Epithelial cell of prostate (primary cell): ENCODE measurements at regions not wholly inside any gene's neighbourhood (a gene's known extent, or its start where the extent isn't known, plus 50 kb on each side); places are given as distances from the start of the nearest gene placed in this dataset.

Experiments used
- DNase-seq: peaks from one replicate; pipeline ENCODE4 v3.0.0-alpha.2; 2011; ENCODE audit warnings: low read depth, low spot score
- H3K27ac ChIP-seq: fragments of 450-650 bp; 2 replicates; pipeline ENCODE4 v1.5.1; 2017; ENCODE audit warnings: mild to moderate bottlenecking

DNA sequence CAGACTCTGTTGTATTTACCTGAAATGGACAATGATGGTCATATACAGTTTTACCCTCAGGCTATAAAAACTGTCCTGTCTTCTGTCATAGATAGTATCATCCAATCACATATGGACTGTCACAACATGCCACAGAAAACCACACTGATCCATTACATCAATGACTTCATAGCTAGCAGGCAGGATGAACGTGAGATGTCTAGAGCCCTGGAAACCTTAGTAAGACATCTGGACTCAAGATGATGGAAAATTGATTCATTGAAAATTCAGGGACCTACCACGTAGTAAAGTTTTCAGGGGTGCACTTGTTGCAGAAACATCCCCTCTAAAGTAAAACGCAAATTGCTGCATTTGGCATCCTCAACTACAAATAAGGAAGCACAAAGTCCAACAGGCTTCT is 284.4 kb upstream of the RGMB start:
- no peak for DNase-seq
- no peak overlapping the region for H3K27ac ChIP-seq

DNA sequence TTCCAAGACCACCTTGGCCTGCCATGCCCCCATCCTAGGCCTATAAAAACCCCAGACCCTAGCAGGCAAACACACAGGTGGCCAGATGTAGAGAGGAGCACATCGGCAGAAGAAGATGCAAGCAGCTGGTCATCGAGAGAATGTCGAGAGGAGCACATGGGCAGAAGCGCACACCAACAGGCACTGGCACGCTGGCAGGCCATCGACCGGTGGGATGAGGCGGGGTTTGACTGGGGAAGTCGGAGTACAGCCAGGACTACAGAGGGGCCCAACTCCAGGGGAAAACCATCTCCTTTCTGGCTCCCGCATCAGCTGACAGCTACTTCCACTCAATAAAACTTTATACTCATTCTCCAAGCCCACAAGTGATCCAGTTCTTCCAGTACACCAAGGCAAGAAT is 283.1 kb upstream of the RGMB start:
- H3K27ac ChIP-seq, result no peak overlapping the region
- no peak for DNase-seq

DNA sequence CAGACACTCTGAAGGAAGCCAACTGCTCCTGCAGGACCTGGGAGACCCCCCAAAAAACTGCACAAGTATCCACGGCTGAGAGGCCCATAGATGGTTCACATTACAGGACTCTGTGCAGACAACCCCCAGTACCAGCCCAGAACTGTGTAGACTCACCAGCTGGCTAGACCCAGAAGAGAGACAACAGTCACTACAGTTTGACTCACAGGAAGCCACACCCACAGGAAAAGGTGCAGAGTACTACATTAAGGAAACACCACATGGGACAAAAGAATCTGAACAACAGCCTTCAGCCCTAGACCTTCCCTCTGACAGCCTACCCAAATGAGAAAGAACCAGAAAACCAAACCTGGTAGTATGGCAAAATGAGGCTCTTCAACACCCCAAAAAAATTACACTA is 281.2 kb upstream of the RGMB start:
- DNase-seq, result peak; percentile 22

DNA sequence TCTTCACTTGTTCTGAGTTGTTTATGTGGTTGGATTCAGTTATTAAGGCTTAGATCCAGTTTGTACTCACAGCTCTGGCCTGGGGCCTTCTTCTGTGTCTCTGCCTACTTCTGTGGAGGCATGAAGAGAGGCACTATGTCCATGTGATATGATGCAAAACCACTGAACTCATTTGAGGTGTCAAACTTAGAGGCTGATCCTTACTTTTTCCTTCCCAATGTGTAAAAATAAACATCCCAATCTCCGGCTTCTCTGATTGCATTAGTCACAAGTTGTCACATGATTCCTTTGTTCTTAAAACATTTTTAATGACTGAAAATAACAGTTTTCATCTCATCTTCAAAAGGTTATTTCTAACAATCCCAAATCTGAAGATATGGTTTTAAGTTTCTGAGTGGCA is 276.0 kb upstream of the RGMB start:
- H3K27ac ChIP-seq, result no peak overlapping the region

More for the DNA sequence above, 281.2 kb upstream of the RGMB start:
- peak overlapping the region; percentile 44 for H3K27ac ChIP-seq

DNA sequence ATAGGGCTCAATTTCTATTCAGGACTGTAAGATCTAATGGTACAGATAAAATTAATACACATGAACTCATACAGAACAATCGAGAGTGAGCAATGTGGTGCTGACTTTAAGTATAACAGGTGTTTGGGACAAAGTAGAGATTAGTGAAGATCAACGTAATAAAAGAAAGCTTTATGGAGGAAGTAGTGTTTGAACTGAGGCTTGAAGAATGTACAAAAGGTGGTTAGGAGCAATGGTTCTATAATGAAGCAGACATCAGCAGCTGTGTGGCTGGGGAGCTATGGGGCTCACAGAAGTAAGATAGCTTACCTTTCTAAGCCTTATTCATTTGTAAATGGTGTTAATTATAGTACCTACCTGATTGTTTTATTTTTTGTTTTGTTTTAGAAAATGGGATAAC is 275.4 kb upstream of the RGMB start:
- DNase-seq, result no peak
- H3K27ac ChIP-seq, result no peak overlapping the region

More for the DNA sequence above, 276.0 kb upstream of the RGMB start:
- DNase-seq, result no peak

DNA sequence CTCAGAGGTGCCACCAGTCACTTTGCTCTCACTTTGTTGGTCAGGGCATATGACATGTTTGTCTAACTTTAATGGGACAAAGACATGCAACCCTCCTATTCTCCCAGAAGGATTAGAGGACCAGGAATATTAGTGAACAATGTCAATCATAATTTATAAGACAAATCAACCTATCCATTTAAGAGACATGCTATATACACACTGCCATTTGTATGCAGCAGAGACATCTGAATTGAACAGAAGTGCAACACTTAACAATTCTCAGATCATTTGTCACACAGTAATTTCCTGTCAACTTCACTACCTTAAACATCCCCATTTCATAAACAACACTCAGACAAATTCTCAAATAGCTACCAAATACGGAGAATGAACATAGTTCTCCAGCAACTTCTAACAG is 273.6 kb upstream of the RGMB start:
- H3K27ac ChIP-seq, result no peak overlapping the region
- no peak for DNase-seq

DNA sequence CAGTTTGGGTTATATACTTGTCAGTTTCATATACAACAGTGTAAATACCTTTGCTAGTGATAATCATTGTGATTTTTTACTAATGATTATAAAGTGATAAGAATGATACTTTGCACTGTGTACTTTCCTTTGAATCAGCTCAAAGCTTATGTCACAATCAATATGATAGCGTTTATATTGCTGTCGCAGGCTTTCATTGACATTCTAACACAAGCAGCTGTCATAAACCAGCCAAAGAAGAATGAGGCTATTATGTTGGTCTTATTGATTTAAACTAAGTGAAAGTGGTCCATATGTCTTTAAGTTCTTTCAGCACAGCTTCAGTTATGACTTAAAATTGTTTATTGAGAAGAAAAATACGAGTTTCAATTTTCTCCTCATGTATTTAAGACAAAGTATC is 272.7 kb upstream of the RGMB start:
- DNase-seq, result no peak
- H3K27ac ChIP-seq, result no peak overlapping the region

DNA sequence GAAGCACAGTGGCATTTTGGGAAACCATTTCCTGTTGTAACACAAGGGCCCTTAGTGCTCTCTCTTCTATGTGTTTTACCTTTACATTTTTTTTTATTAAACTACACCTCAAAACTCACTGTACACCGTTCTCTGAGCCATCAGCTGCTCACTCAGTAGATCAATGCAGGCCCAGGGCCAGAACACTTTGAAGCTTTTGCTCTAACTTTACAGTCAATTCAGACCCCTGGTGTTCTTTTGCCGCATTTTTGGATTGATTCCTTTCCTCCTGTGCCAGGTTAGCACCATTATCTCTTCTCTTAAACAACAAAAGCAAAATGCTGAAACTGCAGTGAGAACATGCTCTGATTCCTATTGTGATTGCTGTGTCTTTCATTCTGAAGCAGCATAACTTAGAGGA is 269.8 kb upstream of the RGMB start:
- no peak for DNase-seq

DNA sequence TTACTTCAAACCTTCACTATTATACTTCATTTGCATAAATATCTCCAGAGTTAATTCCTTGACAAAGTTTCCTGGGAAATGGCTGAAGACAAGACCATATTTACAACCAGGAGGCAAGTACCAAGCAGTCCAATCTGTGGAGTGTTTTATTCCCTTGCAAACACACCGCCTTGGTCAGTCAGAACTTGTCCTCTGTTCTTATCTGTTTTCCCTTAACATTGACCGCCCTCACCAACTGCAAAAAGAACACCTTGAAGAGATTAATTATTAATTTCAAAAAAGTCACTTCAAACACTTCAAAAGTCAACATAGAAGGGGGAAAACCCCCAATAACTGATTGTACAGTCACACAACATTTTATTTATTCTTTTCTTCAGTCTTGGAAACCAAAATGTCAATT is 269.0 kb upstream of the RGMB start:
- DNase-seq, result no peak
- H3K27ac ChIP-seq, result no peak overlapping the region

More for the DNA sequence above, 269.8 kb upstream of the RGMB start:
- H3K27ac ChIP-seq, result no peak overlapping the region

DNA sequence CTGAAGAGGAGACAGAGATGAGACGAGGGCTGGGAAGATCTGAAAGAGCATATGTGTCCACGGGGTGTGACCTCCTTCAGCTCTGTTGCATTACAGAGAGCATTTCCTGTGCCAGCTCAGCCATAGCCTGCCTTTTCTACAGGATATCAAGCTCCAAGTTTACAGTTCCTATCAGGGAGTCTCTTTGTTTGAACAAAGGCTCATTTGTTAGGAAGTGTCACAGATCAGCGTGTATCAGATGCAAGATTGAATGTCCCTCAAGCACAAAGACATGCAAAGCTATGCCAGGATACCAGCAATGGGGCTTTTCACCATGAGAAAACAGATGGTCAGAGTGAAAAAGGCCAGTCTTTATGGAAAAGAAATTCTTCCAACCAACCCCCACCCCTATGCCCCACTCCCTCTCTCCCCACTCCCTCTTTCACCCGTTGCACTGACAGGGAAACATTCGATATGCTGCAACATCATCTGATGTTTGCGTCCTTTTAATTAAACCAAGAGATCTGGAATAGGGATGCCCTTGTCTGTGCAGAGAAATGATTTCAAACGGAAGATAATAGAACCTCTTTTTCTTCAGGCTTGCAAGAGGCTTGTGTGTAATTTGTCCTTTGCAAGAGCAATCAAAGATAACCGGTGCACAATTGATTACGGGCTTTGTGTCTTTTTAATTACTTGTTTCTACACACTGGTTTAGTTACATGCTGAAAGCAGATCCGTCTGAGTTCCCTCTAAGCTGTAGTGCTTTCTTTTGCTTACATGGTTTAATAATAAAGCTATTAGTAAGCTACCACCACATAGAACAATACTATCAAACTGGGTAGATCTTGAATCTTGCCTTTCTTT is 263.1 kb upstream of the RGMB start:
- DNase-seq, result no peak

DNA sequence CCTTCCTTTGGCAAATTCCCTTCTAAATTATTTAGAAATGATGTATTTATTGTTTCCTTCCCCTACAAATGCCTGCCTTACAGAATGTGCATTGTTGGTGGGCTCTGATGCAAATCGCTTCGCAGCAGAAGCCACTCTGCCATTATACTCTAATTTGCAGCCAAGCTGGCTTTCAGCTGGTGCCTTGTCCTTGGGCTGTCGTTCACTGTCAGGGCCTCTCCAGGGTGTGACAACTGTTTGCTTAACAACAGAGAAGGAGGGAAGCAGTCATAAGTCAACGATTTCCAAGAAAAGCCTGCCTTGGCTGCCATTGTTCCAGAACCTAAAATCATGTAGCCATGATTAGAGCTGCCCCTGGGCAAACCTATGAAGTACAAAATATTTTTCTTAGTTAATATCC is 260.1 kb upstream of the RGMB start:
- no peak for DNase-seq
- no peak overlapping the region for H3K27ac ChIP-seq

More for the DNA sequence above, 263.1 kb upstream of the RGMB start:
- H3K27ac ChIP-seq, result no peak overlapping the region

DNA sequence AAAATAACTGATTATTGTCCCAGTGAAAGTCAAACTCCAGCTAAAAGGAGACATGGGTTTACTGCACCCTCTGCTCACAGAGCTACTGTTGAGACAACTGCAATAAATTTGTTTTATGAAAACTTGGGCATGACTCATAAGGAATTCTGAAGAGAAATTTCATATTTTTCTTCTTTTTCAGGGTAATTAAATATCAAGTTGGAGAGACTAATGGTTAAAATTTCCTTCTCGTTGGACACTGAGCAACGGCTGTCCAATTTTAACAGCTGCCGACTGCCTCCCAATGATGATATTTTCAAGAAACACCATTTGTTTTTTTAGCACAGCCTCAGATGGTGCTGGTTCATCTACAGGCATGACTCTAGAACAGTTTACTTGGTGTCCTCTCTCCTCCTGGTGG is 259.2 kb upstream of the RGMB start:
- H3K27ac ChIP-seq, result no peak overlapping the region
- no peak for DNase-seq

DNA sequence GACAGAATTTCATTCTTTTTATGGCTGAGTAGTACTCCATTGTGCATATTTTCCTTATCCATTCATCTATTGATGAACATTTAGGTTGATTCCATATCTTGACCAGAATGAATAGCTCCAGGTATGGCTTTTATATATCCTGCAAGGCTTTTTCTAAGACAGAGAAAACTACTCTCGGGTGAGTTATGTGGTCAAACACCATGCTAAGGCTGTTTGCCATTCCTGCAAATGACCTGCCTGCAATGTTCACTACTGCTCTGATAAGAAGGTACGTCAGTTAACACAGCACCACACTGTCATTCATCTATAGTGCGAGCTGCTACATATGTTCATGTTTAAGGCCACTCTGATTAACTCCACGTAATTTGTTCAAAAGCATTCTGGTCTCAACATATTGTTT is 256.8 kb upstream of the RGMB start:
- no peak overlapping the region for H3K27ac ChIP-seq
- no peak for DNase-seq

DNA sequence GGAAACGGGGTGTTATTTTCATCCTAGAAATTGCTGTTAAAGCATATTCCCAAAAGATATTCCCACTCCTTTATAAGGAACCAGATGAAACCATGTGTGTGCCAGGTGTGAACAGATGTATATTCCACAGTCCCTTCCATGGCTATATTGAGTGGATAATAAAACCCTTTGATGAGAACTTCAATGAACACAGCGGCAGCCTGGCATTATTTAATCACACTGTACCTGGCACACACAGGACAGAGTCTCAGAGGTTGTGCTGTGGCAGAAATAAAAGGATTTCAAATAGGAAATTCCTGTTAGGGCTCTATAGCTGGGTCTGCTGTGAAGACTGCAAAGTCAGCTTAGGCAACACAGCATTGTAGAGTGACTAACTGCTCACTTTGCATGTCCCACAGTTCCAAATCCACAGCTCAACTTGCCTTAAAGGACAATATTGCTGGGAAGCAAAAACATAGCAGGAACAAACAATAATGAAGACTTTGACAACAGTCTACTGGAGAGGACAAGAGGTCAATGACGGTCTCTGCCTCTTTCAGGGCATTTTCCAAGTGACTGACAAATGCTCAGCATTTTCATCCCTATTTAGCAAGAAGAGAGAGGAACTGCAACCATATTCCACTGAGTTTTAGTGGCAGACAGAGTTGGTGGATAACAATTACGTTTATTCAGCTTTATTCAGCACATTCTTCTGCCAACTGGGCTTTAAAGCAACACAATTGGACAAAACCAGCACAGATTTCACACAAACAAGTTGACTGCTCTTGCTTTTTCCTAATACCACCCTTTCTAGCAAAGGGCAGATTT is 255.7 kb upstream of the RGMB start:
- no peak for DNase-seq
- H3K27ac ChIP-seq, result no peak overlapping the region

DNA sequence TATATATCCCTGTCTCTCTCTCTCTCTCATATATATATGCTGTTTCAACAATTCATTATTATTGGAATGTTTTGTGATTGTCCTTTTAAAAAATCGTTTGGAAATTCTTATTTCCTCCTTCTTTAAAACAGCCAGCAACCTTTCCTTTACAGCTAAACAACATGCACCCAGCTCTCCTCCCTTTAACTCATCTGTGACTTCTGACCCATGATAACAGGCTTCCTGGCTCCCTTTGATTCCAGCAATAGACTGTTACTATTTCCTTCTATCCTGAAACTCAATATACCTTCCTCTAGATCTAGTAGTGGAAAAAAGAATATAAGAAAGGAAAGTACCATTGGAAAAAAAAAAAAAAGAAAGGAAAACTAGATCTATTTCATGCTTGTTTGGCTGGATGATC is 254.7 kb upstream of the RGMB start:
- H3K27ac ChIP-seq, result no peak overlapping the region
- no peak for DNase-seq

DNA sequence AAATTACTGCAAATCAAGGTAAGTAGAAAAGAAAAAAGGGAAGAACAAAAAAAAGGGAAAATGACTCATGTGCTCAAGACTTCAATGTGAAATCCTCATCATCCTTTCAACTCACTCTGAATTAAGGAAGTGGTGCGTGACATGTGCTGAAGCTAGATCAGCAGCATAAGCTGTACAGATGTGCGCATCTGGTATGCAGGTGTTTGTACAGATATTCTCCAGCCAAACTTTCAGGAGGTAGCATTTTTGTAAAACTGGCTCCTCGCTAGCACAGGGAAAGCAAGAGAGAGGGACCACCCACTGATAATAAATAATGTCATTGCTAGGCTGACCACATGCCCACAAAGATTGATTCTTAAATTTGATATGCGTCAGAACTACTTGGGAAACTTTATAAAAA is 253.9 kb upstream of the RGMB start:
- no peak overlapping the region for H3K27ac ChIP-seq
- DNase-seq, result no peak

DNA sequence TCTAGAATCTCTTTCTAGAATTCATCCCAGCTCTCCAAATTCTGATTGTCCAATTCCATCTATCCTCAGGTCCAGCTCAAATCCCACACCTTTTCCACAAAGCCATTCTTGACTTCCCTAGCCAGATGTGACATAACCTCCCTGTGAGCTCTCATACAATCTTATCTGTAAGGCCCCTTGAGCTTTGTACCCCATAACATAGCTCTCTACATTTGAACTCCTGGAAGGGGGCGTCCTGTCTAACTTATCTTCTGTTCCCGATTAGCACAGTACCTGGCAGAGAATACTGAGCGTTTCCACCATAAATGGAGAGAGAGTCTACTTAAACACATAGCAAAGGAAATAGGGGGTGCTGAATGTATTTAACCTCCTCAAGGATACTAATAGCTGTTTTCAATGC is 251.6 kb upstream of the RGMB start:
- no peak for DNase-seq
- no peak overlapping the region for H3K27ac ChIP-seq

DNA sequence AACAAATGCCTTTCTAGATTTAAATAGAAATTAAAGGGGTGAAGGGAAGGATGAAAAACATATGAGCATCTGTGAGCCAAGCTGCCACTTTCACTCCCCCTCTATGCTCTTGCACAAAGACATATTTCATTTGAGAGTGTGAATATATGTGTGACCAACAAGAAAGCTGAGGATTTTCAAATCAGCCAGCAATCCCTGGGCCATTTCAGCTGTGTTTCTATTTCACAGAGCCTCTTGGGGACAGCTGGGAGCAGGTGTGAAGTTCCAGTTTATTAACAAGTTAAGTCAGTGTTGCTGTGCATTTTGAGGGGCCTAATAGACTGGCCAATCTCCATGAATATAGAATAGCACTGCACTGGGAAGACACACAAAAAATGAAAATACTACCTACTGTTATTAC is 248.7 kb upstream of the RGMB start:
- DNase-seq, result no peak
- H3K27ac ChIP-seq, result no peak overlapping the region

DNA sequence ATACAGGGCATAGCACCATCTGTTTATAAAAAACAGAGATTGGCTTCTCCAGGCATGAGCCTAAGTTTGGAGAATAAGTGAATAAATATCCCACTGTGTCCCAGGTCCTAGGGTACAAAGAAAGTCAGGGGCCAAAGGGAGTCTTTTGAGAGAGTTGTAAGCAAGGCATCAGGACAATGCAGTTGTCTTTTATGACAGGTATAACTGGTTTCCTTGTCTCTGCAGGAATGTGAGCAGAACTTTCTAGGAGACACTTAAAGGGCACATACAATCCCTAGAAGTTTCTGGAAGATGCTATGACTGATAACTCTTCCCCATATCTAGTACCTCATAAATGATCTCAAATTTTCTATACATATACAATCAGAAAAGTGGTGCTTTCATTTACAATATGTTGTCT is 245.6 kb upstream of the RGMB start:
- DNase-seq, result no peak
- no peak overlapping the region for H3K27ac ChIP-seq

DNA sequence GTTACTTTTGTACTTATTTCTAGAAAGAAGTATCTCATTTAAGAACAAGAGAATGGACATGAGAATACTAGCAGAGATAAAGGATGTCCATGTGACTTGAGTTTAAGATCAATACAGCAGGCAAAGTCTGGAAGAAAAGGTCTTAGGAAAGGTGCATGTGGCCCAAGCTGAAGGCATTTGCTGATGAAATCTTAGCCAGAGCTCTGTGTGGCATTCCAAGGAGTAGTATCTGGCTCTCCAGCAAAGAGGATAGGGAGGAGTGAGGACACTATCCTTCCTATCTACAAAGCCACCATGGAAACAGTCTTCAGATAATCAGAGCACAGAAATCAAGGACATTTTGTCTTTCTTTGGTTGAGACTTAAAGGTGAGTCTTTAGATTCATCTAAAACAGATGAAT is 244.1 kb upstream of the RGMB start:
- no peak overlapping the region for H3K27ac ChIP-seq
- DNase-seq, result no peak

DNA sequence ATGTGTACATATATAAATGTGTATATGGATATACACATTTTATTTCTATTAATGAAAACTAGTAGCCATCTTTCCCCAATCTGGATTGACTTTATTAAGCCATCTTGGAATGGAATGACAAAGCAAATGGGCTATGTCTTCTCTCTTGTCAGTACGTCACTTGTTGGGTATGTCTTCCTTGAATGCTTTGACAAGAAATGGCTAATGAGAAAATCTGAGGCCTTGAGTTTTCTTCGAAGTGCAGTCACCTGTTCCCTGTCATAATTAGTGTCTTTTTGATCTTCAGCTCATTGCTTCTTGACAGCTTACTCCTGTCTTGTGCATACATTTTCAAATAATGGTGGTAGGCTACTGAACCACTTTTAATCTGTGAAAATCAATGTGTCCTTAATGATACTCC is 243.2 kb upstream of the RGMB start:
- no peak overlapping the region for H3K27ac ChIP-seq

DNA sequence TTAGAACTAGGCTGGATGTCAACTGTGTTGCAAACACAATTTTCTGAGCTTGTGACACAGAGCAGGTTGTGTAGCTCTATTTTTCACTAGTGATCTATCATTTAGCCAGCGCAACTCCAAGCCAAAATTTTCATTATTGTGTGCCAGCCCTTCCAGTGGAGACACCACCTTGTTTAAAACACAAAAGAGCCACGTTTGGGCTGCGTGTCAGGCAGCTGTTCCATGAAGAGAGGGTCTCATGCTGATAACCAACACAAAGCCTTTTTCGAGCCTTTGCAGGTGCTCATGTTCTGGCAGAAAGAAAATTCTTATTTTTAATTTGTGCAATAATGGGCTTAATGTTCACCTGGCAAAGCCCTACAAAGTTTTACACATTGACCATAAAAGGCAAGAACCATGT is 237.6 kb upstream of the RGMB start:
- no peak for DNase-seq
- no peak overlapping the region for H3K27ac ChIP-seq

More for the DNA sequence above, 243.2 kb upstream of the RGMB start:
- no peak for DNase-seq
